AG04449 (cell line): ENCODE measurements at regions not wholly inside any gene's neighbourhood (a gene's known extent, or its start where the extent isn't known, plus 50 kb on each side); places are given as distances from the start of the nearest gene placed in this dataset.

Experiments used
- CTCF ChIA-PET: fragments of 350-600 bp; formaldehyde crosslinking; extraction: SDS; loops from one replicate; lab custom pipeline; 2021; ENCODE audit warnings: antibody characterized with exemption; lab: Yijun Ruan, JAX
- POLR2A ChIA-PET: fragments of 400-600, 350-600 bp; formaldehyde crosslinking; extraction: SDS; loops from one replicate; lab custom pipeline; 2020; ENCODE audit warnings: antibody characterized with exemption, inconsistent platforms; lab: Yijun Ruan, JAX
- DNase-seq: peaks from one replicate; pipeline ENCODE4 v3.0.0-alpha.2; 2010; ENCODE audit warnings: low read depth, low spot score
- H3K4me3 ChIP-seq: 2 replicates; pipeline ENCODE4 v1.5.1; 2011; ENCODE audit warnings: low read depth, mild to moderate bottlenecking, control low read depth, low read length
- CTCF ChIP-seq: IDR thresholded peaks from one replicate; pipeline ENCODE4 v1.5.1; 2011; ENCODE audit warnings: mild to moderate bottlenecking, moderate library complexity, low read length, control low read depth, inconsistent platforms; ENCODE audit not compliant: insufficient read depth; ENCODE audit errors: missing control alignments

GRCh38 chr9:8262625-8263622 lies 463.3 kb upstream of the DMAC1 start:
- TF ChIP-seq CTCF, result no peak
- POLR2A ChIA-PET, result no interaction called here
- no peak overlapping the region for H3K4me3 ChIP-seq
- CTCF ChIA-PET, result no interaction called here
- no peak for DNase-seq

- H3K4me3 ChIP-seq, result no peak overlapping the region
- POLR2A ChIA-PET, result no interaction called here
- no peak for TF ChIP-seq CTCF
- CTCF ChIA-PET, result no interaction called here
- no peak for DNase-seq
Observed at GRCh38 chr9:8261737-8262136, 462.2 kb upstream of the DMAC1 start.

- no peak for DNase-seq
- ChIA-PET CTCF (no interaction called here), POLR2A (no interaction called here)
- no peak overlapping the region for H3K4me3 ChIP-seq
- TF ChIP-seq CTCF, result no peak
Observed at GRCh38 chr9:8259028-8259427, 459.4 kb upstream of the DMAC1 start.

GRCh38 chr9:8256880-8257279 lies 457.3 kb upstream of the DMAC1 start:
- CTCF ChIA-PET, result no interaction called here
- no peak overlapping the region for H3K4me3 ChIP-seq
- POLR2A ChIA-PET, result no interaction called here

GRCh38 chr9:8255850-8256249 lies 456.3 kb upstream of the DMAC1 start:
- CTCF ChIA-PET, result no interaction called here
- no peak for DNase-seq
- no peak overlapping the region for H3K4me3 ChIP-seq
- POLR2A ChIA-PET, result no interaction called here
- no peak for TF ChIP-seq CTCF

More at GRCh38 chr9:8256880-8257279, 457.3 kb upstream of the DMAC1 start:
- no peak for DNase-seq
- TF ChIP-seq CTCF, result no peak

GRCh38 chr9:8254541-8254940 lies 455.0 kb upstream of the DMAC1 start:
- CTCF ChIA-PET, result no interaction called here

More at GRCh38 chr9:8254541-8254940, 455.0 kb upstream of the DMAC1 start:
- POLR2A ChIA-PET, result no interaction called here
- DNase-seq, result no peak
- TF ChIP-seq CTCF, result no peak
- no peak overlapping the region for H3K4me3 ChIP-seq
